ENCODE measurements at regions not wholly inside any gene's neighbourhood (a gene's known extent, or its start where the extent isn't known, plus 50 kb on each side); places are given as distances from the start of the nearest gene placed in this dataset.
"Not testable (repeated sequence)": the region's sequence is repeated elsewhere in the genome, so short reads cannot be mapped to it uniquely, and the experiment has no call there.

DNA sequence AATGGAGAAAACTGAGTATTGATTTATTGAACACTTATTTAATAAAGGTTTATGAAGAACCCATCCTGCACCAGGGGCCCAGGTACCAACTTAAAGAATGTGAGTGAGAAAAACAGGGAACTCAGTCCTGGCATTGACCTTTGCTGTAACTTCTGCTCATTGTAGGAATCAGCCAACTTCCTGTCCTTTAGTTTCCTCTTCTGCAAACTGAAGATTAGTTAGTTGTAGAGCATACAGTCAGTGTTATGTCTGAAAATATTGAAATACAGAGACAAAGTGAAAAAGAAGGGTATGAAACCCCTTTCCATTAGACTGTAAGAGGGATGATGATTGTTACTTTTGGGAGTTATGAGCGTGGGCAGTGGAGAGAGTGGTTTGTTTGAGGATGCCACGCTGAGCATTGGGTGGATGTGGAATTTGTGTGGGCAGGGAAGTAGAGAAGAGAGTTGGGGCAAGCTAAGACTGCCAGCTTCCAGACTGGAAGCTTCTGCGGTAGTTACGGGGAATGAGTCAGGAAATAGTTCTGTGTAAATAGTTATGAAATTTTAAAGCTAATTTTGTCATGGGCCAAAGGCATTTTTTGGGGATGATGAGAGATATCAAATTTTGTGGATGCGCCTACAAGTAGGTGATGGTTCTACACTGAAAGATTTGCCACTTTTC, 89.2 kb downstream of the GPR88 start:
- ATAC-seq (no peak), DNase-seq (no peak)
- intact Hi-C loops (cut with micrococcal nuclease), result no loop called here

- ATAC-seq (no peak), DNase-seq (no peak)
- intact Hi-C loops (cut with micrococcal nuclease), result no loop called here
These were observed 90.0 kb downstream of the GPR88 start for GRCh38 chr1:100627936-100628335.

DNA sequence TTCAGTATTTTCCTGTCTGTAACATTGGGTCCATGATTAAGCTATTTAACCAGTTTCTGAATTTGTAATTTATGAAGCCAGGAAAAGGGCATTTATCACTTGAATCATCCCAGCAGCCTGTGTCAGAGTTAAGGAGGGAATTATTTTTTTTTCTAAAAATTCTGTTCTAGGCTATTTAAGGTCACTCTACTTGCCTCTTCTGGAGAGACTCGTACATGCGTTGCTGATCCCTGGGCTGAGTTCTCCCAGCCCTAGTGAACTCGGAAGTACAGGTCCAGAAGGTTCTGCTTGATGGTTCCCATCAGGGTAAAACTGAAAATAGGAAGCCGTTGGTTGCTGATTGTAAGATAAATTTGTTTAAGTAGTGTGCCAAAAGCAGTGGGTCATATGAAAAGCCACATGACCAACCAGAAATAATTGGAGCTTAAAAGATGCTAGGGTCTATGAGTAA, 90.7 kb downstream of the GPR88 start:
- intact Hi-C loops (cut with micrococcal nuclease), result no loop called here
- DNase-seq (no peak), ATAC-seq (peak; percentile 37)

DNA sequence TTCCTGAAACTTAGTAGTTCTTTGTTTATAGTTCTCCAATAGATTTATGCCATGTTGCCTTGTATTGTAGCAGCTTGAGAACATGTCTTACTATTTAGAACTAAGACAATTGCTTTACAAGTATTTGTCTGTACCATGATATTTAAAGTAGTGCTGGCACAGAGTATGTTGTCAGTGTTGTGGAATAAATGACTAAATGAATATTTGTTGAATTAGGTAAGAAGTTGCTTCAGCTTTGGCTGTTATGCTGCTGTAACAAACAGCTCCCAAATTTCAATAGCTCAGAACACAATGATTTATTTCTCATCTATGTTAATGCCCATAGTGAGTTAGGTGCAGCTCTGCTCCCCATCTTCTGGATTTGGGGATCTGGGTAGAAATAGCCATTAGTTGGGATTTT, 90.2 kb upstream of the VCAM1 start:
- no peak for ATAC-seq
- intact Hi-C loops (cut with micrococcal nuclease), result no loop called here
- no peak for DNase-seq

GRCh38 chr1:100631015-100631551, 88.5 kb upstream of the VCAM1 start:
- ATAC-seq, result no peak
- no peak for DNase-seq

GRCh38 chr1:100642826-100643225, 76.7 kb upstream of the VCAM1 start:
- DNase-seq, result no peak
- intact Hi-C loops (cut with micrococcal nuclease), result no loop called here
- ATAC-seq, result no peak

More at GRCh38 chr1:100631015-100631551, 88.5 kb upstream of the VCAM1 start:
- intact Hi-C loops (cut with micrococcal nuclease), result no loop called here

DNA sequence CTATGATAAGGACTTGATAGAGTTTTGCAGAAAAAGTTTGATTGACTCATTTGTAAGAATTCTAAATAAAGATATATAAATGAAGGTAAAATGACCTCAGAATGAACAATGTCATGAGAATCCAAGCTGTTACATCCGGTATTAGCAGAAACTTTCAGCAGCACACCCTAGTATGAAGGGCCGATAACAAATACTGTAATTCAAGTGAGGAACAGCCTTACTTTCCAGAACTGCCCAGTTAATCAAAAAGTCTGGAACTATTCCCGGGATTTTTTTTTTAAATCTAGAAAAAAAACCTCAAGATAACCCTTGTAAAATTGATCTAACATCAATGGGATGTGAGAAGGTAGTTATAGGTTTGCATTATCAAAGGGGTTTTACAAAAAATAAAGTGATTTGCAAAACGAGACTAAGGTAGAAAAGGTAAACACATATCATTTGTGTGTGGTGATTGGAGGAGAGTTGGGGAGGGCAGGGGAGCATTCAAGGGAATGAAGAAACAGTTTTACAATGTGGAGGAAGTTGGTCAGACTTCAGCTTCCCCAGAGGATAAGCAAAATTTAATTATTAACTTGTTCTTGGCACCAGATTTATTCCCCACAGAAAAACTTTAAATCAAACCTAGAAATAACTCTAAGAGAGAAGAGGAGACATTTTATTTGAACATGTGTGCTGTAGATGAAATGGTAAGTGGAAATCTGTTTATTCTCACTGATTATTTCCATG, 75.9 kb upstream of the VCAM1 start:
- ATAC-seq (peak; percentile 73), DNase-seq (no peak)
- intact Hi-C loops (cut with micrococcal nuclease), result no loop called here

GRCh38 chr1:100646001-100646400, 73.5 kb upstream of the VCAM1 start:
- intact Hi-C loops (cut with micrococcal nuclease), result no loop called here
- no peak for ATAC-seq

GRCh38 chr1:100649146-100649545, 70.4 kb upstream of the VCAM1 start:
- intact Hi-C loops (cut with micrococcal nuclease), result no loop called here
- no peak for ATAC-seq

More at GRCh38 chr1:100646001-100646400, 73.5 kb upstream of the VCAM1 start:
- no peak for DNase-seq

GRCh38 chr1:100657876-100658715, 61.4 kb upstream of the VCAM1 start:
- ATAC-seq (no peak), DNase-seq (no peak)
- intact Hi-C loops (cut with micrococcal nuclease), result no loop called here

More at GRCh38 chr1:100649146-100649545, 70.4 kb upstream of the VCAM1 start:
- no peak for DNase-seq

GRCh38 chr1:100658716-100659026, 60.9 kb upstream of the VCAM1 start:
- no peak for DNase-seq
- no peak for ATAC-seq
- intact Hi-C loops (cut with micrococcal nuclease), result no loop called here

DNA sequence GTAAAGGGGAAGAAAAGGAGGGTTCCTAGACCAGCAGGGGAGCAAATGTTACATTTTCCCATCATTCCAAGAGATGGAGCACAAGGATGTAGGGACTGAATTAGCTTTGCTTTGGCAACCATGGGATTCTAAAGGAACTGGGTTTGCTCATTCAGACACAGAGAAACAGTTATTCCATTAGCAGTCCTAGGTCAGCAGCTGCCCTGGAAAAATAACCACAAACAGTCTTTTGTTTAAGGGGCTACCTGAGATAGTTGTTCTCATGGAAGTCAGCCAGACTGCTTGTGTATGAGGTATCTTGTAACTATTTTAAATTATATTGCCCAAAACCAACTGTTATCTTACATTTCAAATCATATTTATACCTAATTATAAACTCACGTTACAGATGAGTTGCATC, 58.4 kb upstream of the VCAM1 start:
- DNase-seq (no peak), ATAC-seq (no peak)
- intact Hi-C loops (cut with micrococcal nuclease), result no loop called here

GRCh38 chr1:100668494-100668893, 51.0 kb upstream of the VCAM1 start:
- ATAC-seq; intact Hi-C loops (cut with micrococcal nuclease); DNase-seq: not testable (repeated sequence)

Measured in left ventricle myocardium superior (tissue), 1 donor.